ENCODE measurements at regions not wholly inside any gene's neighbourhood (a gene's known extent, or its start where the extent isn't known, plus 50 kb on each side); places are given as distances from the start of the nearest gene placed in this dataset.

DNA sequence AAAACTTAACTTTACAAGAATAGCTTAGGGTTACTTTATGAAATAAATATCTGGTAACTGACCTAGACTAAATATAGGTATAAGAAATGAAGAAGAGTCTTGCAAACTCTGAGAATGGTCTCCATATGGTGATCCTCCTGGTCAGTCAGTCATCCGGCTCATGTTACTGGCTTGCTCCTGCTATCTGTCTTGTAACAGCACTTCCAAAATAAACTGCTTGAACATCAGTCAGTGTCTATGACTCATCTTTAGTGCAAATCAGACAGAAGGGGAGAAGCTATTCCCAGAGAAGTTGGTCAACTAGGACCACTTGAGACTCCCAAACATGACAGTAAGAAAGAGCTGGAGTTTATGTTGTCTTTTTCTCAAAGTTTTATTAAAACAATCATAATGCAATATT is 1550.9 kb downstream of the PCDH9 start:
- no peak for TF ChIP-seq CTCF (conservative IDR thresholded peaks at IDR 0.05; ENCODE audit: low read length)
- TF ChIP-seq EZH2phosphoT487 (IDR thresholded peaks at IDR 0.05; ENCODE audit: borderline replicate concordance), result no peak

Data from Loucy (cell line).